Upper lobe of left lung (tissue), 4 donors: ENCODE measurements at regions not wholly inside any gene's neighbourhood (a gene's known extent, or its start where the extent isn't known, plus 50 kb on each side); places are given as distances from the start of the nearest gene placed in this dataset.

ENCODE experiments used
- CTCF ChIP-seq, 6 experiments: fragments of 450-650 bp in 4 of 6; fragments of 200-600 bp in 2 of 6; sonication (generic) in 2 of 6; IDR thresholded peaks; one replicate each; pipeline ENCODE4 v1.5.1; 2016 to 2019; ENCODE audit warnings: antibody characterized with exemption in 6 of 6
- EP300 ChIP-seq, 4 donors: sonication (generic); formaldehyde crosslinking; IDR thresholded peaks; one replicate each; pipeline ENCODE4 v1.5.1; 2017; ENCODE audit warnings: antibody characterized with exemption in 4 of 4, control low read depth in 2 of 4
- POLR2A ChIP-seq, 4 donors: fragments of 450-650 bp; IDR thresholded peaks; one replicate each; pipeline ENCODE4 v1.5.1; 2016 to 2017; ENCODE audit warnings: antibody characterized with exemption in 4 of 4, mild to moderate bottlenecking in 2 of 4
- POLR2AphosphoS5 ChIP-seq, 2 donors: sonication (generic); formaldehyde crosslinking; IDR thresholded peaks; one replicate each; pipeline ENCODE4 v1.5.1; 2017; ENCODE audit warnings: antibody characterized with exemption in 2 of 2

- TF ChIP-seq CTCF (IDR thresholded peaks at IDR 0.05) = no peak
- TF ChIP-seq POLR2AphosphoS5 (IDR thresholded peaks at IDR 0.05) = no peak
- no peak for TF ChIP-seq POLR2A (IDR thresholded peaks at IDR 0.05)
- no peak for TF ChIP-seq EP300 (IDR thresholded peaks at IDR 0.05)
Measured at GRCh38 chr3:95738045-95738444, 1076.3 kb upstream of the EPHA6 start.
